BLaER1 treated with 17β-estradiol and CSF1 and Interleukin-3, amounts not matched to agents 10 nM and 100 nM (cell line): ENCODE measurements at regions not wholly inside any gene's neighbourhood (a gene's known extent, or its start where the extent isn't known, plus 50 kb on each side); places are given as distances from the start of the nearest gene placed in this dataset.

ENCODE experiments used
- H3K27ac ChIP-seq, 11 experiments: shearing (Covaris generic); formaldehyde crosslinking; 2 replicates each; pipeline ENCODE4 v1.8.1; 2022
- H3K27me3 ChIP-seq, 11 experiments: shearing (Covaris generic); formaldehyde crosslinking; 2 replicates each; pipeline ENCODE4 v1.8.1; 2022
- H3K36me3 ChIP-seq, 11 experiments: shearing (Covaris generic); formaldehyde crosslinking; 2 replicates each; pipeline ENCODE4 v1.8.1; 2022
- H3K4me1 ChIP-seq, 10 experiments: shearing (Covaris generic); formaldehyde crosslinking; 2 replicates each; pipeline ENCODE4 v1.8.1; 2022
- H3K4me2 ChIP-seq, 11 experiments: shearing (Covaris generic); formaldehyde crosslinking; 2 replicates each; pipeline ENCODE4 v1.8.1; 2022
- H3K4me3 ChIP-seq, 10 experiments: shearing (Covaris generic); formaldehyde crosslinking; 2 replicates each; pipeline ENCODE4 v1.8.1; 2022
- H3K9ac ChIP-seq, 11 experiments: shearing (Covaris generic); formaldehyde crosslinking; 2 replicates each; pipeline ENCODE4 v1.8.1; 2022
- H3K9me3 ChIP-seq, 11 experiments: shearing (Covaris generic); formaldehyde crosslinking; replicated peaks in 1 of 11; 2 replicates each; pipeline ENCODE4 v1.8.1; 2022
- H4K20me1 ChIP-seq, 11 experiments: shearing (Covaris generic); formaldehyde crosslinking; 2 replicates each; pipeline ENCODE4 v1.8.1; 2022
- Cebpa-rat ChIP-seq, 11 experiments: shearing (Covaris generic); IDR thresholded peaks; 2 replicates each; pipeline ENCODE4 v1.8.1; 2022

DNA sequence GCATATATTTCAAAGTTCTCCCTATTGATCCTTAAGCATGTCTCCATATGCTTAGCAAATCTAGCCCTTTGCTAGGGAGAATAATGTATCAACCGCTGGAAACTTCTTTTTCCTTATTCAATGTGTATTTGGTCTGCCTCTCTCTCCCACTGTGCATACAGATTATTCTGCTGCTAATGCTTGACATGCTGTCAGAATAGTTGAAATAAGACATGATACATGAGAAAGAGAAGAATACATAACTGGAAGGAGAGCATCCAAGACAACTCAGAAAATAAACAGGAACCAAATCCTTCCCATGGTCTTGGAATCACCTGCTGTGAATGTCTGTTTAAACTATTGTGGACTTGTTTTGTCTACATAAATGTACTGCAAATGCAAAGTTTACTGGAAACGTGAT, 1103.0 kb downstream of the EFNB2 start:
- TF ChIP-seq Cebpa-rat (IDR thresholded peaks at IDR 0.05), result no peak
- H3K9ac ChIP-seq, result no peak overlapping the region
- H3K4me3 ChIP-seq, result no peak overlapping the region
- no peaks in the 10 kb centered on the region for H4K20me1 ChIP-seq
- H3K36me3 ChIP-seq, result no peaks in the 10 kb centered on the region
- no peaks in the 10 kb centered on the region for H3K4me1 ChIP-seq
- H3K27ac ChIP-seq, result no peak overlapping the region
- H3K27me3 ChIP-seq, result no peaks in the 10 kb centered on the region
- H3K9me3 ChIP-seq, result no peaks in the 10 kb centered on the region
- H3K4me2 ChIP-seq, result no peak overlapping the region

- Histone ChIP-seq H3K4me1 (no peaks in the 10 kb centered on the region), H3K9ac (no peak overlapping the region), H3K4me2 (no peak overlapping the region), H3K27ac (no peak overlapping the region), H3K9me3 (no peaks in the 10 kb centered on the region), H3K36me3 (no peaks in the 10 kb centered on the region), H3K4me3 (no peak overlapping the region), H4K20me1 (no peaks in the 10 kb centered on the region), H3K27me3 (no peaks in the 10 kb centered on the region)
- no peak for TF ChIP-seq Cebpa-rat (IDR thresholded peaks at IDR 0.05)
Observed at GRCh38 chr13:105428811-105429210, 1106.7 kb downstream of the EFNB2 start.

DNA sequence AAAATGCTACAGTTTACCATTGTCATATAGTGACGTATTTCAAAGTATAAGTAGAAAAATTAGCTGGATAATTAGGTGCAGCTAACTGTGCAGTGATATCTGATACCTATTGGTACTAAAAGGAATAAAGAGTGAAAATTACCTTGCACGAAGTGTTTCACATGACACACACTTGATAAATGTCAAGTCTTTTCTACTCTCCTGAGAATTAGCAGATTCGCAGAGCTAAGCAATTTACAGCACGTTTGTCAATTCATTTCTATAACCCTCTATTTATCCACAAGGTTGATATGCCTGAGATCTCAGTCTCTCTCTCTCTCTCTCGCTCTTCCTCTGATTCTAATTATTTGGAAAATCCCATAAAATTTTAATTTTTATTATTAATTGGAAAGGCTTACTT, 1109.0 kb downstream of the EFNB2 start:
- no peaks in the 10 kb centered on the region for H3K36me3 ChIP-seq
- no peak overlapping the region for H3K4me2 ChIP-seq
- no peaks in the 10 kb centered on the region for H3K27me3 ChIP-seq
- H3K4me3 ChIP-seq, result no peak overlapping the region
- no peaks in the 10 kb centered on the region for H4K20me1 ChIP-seq
- no peaks in the 10 kb centered on the region for H3K9me3 ChIP-seq
- no peak overlapping the region for H3K27ac ChIP-seq
- no peaks in the 10 kb centered on the region for H3K4me1 ChIP-seq
- no peak for TF ChIP-seq Cebpa-rat (IDR thresholded peaks at IDR 0.05)
- H3K9ac ChIP-seq, result no peak overlapping the region

GRCh38 chr13:105414639-105415038, 1120.8 kb downstream of the EFNB2 start:
- TF ChIP-seq Cebpa-rat (IDR thresholded peaks at IDR 0.05), result no peak
- H3K9ac ChIP-seq, result no peak overlapping the region
- H3K27me3 ChIP-seq, result no peaks in the 10 kb centered on the region
- no peak overlapping the region for H3K27ac ChIP-seq
- no peaks in the 10 kb centered on the region for H4K20me1 ChIP-seq
- H3K4me2 ChIP-seq, result no peak overlapping the region
- H3K4me3 ChIP-seq, result no peak overlapping the region
- no peaks in the 10 kb centered on the region for H3K36me3 ChIP-seq
- H3K9me3 ChIP-seq, result peaks cover 0 to 4% (median 0%) of the 10 kb centered on the region in 11 experiments; a peak in 1 of 22 replicates
- no peaks in the 10 kb centered on the region for H3K4me1 ChIP-seq

- Histone ChIP-seq H3K4me1 (no peaks in the 10 kb centered on the region), H3K9ac (no peak overlapping the region), H3K27me3 (no peaks in the 10 kb centered on the region), H3K27ac (no peak overlapping the region), H4K20me1 (no peaks in the 10 kb centered on the region), H3K4me3 (no peak overlapping the region), H3K4me2 (no peak overlapping the region), H3K9me3 (peaks cover 0 to 4% (median 0%) of the 10 kb centered on the region in 11 experiments; a peak in 1 of 22 replicates), H3K36me3 (no peaks in the 10 kb centered on the region)
- TF ChIP-seq Cebpa-rat (IDR thresholded peaks at IDR 0.05), result no peak
Observed at GRCh38 chr13:105412171-105412570, 1123.3 kb downstream of the EFNB2 start.

DNA sequence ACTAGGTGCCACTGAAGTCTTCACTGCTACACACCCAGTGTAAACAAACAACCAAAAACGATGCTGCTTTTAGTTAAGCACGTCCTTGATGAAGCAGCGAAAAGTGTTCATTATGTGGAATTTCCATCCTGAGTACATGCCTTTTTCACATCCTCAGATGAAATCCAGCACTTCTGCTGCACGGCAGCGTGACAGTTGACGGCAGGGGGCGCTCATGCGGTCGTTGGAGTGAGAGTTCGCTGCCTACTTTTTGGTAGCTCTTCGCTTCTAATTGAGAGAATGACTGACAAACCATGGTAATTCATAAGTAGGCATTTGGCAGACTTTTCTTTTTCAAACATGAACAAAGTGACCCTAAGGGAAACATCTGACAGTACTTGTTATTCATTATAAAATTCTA, 1124.9 kb downstream of the EFNB2 start:
- Histone ChIP-seq H3K27ac (no peak overlapping the region), H3K4me2 (no peak overlapping the region), H3K4me1 (no peaks in the 10 kb centered on the region), H3K36me3 (no peaks in the 10 kb centered on the region), H3K9me3 (peaks cover 0 to 4% (median 0%) of the 10 kb centered on the region in 11 experiments; a peak in 1 of 22 replicates), H3K4me3 (no peak overlapping the region), H3K27me3 (no peaks in the 10 kb centered on the region), H3K9ac (no peak overlapping the region), H4K20me1 (no peaks in the 10 kb centered on the region)
- no peak for TF ChIP-seq Cebpa-rat (IDR thresholded peaks at IDR 0.05)

DNA sequence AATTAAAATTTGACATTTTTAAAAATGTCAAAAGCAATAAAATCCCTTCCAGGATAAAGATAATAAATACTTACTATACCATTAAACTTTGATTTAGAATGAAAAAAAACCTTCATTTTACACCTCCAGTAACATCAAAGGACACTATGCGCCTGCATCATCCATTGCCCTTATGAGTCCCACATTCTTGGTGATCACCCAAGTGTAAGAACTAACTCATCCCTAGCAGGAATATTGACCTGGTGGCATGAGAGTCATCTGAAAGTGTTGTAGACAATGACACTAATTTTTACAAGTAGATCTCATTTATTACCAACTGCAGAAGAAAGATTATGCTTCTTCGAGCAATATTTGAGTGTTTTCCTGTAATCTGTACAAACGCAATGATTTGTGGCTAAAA, 1128.9 kb downstream of the EFNB2 start:
- H3K4me1 ChIP-seq, result no peaks in the 10 kb centered on the region
- H3K27me3 ChIP-seq, result no peaks in the 10 kb centered on the region
- peaks cover 0 to 4% (median 0%) of the 10 kb centered on the region in 11 experiments; a peak in 1 of 22 replicates for H3K9me3 ChIP-seq
- no peak overlapping the region for H3K27ac ChIP-seq
- no peak for TF ChIP-seq Cebpa-rat (IDR thresholded peaks at IDR 0.05)
- no peak overlapping the region for H3K4me3 ChIP-seq
- no peaks in the 10 kb centered on the region for H3K36me3 ChIP-seq
- no peak overlapping the region for H3K4me2 ChIP-seq
- no peaks in the 10 kb centered on the region for H4K20me1 ChIP-seq
- H3K9ac ChIP-seq, result no peak overlapping the region

DNA sequence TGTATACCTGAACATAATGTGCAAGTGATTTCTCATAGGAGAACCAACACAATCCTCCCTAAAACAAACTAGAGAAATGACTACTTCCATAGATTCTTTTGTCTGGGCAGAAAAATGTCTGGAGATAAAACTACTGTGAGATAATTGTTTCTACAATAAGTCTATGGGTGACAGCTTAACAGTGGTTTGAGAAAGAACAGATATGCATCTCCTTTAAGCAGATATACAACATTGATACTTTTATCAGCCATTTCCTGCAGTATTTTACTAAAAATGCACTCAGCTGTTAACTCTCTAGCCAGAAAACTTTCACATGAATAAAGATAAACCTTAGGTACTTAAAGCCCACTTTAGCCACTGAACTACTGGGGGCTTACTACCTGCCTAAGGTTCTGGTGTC, 1132.4 kb downstream of the EFNB2 start:
- Histone ChIP-seq H3K27ac (no peak overlapping the region), H3K4me1 (no peaks in the 10 kb centered on the region), H3K27me3 (no peaks in the 10 kb centered on the region), H3K36me3 (no peaks in the 10 kb centered on the region), H3K4me2 (no peak overlapping the region), H3K9ac (no peak overlapping the region), H3K4me3 (no peak overlapping the region), H4K20me1 (no peaks in the 10 kb centered on the region), H3K9me3 (no peaks in the 10 kb centered on the region)
- no peak for TF ChIP-seq Cebpa-rat (IDR thresholded peaks at IDR 0.05)

DNA sequence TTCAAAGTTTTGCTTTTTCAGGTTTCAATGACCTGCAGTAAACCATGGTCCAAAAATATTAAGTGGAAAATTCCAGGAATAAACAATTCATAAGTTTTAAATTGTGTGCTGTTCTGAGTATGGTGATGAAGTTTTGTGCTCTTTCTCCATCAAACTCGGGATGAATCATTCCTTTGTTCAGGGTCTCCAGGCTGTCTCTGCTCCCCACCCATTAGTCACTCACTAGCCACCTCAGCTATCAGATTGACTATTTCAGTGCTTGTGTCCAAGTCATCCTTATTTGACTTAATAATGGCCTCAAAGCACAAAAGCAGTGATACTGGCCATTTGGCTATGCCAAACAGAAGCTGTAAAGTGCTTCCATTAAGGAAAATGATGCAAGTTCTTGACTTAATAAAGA, 1140.4 kb downstream of the EFNB2 start:
- H3K4me1 ChIP-seq, result no peaks in the 10 kb centered on the region
- H3K27me3 ChIP-seq, result no peaks in the 10 kb centered on the region
- no peak overlapping the region for H3K4me3 ChIP-seq
- no peak for TF ChIP-seq Cebpa-rat (IDR thresholded peaks at IDR 0.05)
- no peak overlapping the region for H3K27ac ChIP-seq
- H3K36me3 ChIP-seq, result no peaks in the 10 kb centered on the region
- H3K4me2 ChIP-seq, result no peak overlapping the region
- no peak overlapping the region for H3K9ac ChIP-seq
- H4K20me1 ChIP-seq, result no peaks in the 10 kb centered on the region
- no peaks in the 10 kb centered on the region for H3K9me3 ChIP-seq

DNA sequence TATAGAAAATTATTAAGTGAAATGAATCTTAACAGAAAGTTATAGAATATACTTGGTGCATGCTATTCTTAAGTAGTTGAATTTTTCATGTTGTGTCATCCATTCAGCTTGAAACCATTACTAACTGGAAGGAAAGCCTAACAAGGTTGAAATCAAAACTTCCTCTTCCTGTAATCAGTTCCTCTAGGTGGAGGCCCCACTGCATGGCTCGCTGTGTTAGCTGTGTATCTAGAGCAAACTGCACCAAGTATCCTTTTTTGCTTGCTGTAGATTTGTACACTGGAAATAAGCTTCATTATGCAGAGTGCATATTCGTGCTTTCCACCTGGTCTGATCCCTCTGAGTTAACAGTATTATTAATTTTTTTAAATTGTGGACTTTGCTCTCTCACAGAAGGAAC, 1146.1 kb downstream of the EFNB2 start:
- Histone ChIP-seq H3K4me2 (no peak overlapping the region), H3K4me3 (no peak overlapping the region), H4K20me1 (no peaks in the 10 kb centered on the region), H3K4me1 (no peaks in the 10 kb centered on the region; a peak in 1 of 20 replicates), H3K27me3 (no peaks in the 10 kb centered on the region), H3K36me3 (no peaks in the 10 kb centered on the region), H3K9me3 (no peaks in the 10 kb centered on the region), H3K9ac (no peak overlapping the region), H3K27ac (no peak overlapping the region)
- no peak for TF ChIP-seq Cebpa-rat (IDR thresholded peaks at IDR 0.05)

DNA sequence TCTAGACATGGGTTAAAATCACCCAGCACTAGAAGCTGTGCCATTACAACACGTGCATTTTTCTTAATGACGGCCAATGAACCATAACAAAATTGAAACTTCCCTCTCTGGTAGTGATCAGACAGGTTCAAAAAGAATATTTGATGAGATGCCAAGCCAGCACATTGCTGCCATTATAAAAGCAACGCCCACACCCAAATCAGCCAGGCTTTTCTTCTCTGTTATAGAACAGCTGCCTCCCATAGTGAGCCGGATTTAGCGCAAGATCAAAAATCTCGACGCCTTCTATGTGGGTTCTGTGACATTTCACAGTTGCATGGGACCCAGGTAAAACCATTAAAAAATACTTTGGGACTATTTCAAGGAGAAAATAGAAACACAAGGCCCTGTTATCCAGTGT, 1158.0 kb downstream of the EFNB2 start:
- H3K36me3 ChIP-seq, result no peaks in the 10 kb centered on the region
- H3K4me3 ChIP-seq, result no peak overlapping the region
- no peak overlapping the region for H3K9ac ChIP-seq
- no peaks in the 10 kb centered on the region for H3K4me1 ChIP-seq
- TF ChIP-seq Cebpa-rat (IDR thresholded peaks at IDR 0.05), result no peak
- H4K20me1 ChIP-seq, result no peaks in the 10 kb centered on the region
- H3K27ac ChIP-seq, result no peak overlapping the region
- no peaks in the 10 kb centered on the region for H3K9me3 ChIP-seq
- no peak overlapping the region for H3K4me2 ChIP-seq
- H3K27me3 ChIP-seq, result no peaks in the 10 kb centered on the region
